ENCODE measurements at regions not wholly inside any gene's neighbourhood (a gene's known extent, or its start where the extent isn't known, plus 50 kb on each side); places are given as distances from the start of the nearest gene placed in this dataset.
"Not testable (repeated sequence)": the region's sequence is repeated elsewhere in the genome, so short reads cannot be mapped to it uniquely, and the experiment has no call there.

DNA sequence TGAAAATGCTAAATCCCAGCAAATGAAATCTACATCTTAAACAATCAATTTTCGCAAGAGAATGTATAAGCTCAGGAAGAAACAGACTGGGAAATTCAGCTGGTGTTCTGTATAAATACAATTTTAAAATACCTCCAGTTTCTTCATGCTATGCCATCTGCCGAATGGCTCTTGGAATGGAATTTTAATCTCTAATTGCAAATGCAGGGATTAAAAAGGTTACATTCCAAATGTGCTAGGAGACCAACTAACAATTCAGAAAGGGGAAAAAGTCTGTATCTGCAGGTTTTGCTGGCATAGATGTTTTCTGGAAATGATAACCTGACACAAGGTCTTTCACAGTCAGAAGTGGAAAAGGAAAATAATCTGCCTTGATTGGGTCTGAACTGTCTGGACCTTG lies 379.7 kb downstream of the MAT2B start:
- Mint-ChIP-seq H3K9me3 (peaks cover 6% of the 10 kb centered on the region), H3K27me3 (no peaks in the 10 kb centered on the region), H3K36me3 (ENCODE audit: low read depth) (no peaks in the 10 kb centered on the region)

DNA sequence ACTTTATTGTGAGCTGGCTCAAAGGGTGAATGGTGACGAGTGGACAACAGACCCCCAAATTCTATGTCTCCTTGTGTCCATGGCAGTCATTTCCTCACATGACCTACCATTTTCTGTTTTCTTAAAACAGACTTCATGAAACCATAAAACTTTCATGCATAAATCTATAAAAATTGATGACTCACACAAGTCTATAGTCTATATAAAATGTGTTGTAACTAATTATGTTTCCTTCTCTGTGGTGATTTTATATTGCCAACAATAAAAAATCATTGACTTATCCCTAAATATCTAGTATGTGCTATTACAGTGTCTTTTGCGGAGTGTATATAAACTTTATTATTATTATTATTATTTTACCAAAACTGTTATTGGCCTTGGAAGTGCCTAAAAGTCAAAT lies 382.4 kb downstream of the MAT2B start:
- Mint-ChIP-seq H3K4me3 (no peak overlapping the region), H3K27ac (no peak overlapping the region), H3K9me3 (peaks cover 6% of the 10 kb centered on the region), H3K4me1 (ENCODE audit: low read depth) (no peaks in the 10 kb centered on the region), H3K27me3 (no peaks in the 10 kb centered on the region), H3K36me3 (ENCODE audit: low read depth) (no peaks in the 10 kb centered on the region)

More for the DNA sequence above, 379.7 kb downstream of the MAT2B start:
- H3K27ac Mint-ChIP-seq, result no peak overlapping the region
- no peak overlapping the region for H3K4me3 Mint-ChIP-seq
- no peaks in the 10 kb centered on the region for H3K4me1 Mint-ChIP-seq (ENCODE audit: low read depth)

DNA sequence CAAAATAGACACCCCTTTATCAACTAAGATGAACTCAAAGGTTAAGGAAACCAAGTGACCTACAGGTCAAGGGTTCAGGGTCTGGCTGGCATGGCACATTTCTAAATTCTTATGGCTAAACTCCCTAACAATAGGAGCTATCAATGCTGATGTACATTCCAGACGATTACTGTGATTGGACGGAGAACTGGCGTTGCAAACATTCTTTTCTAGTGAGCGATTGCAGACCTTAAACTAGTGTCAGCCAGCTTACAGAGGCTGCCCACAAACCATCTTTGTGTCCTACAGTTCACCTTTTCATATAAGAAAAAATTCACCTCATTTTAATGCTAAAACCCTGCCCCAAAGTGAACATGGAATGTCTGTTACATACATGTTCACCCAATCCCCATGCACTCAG lies 382.9 kb downstream of the MAT2B start:
- H3K27ac Mint-ChIP-seq, result no peak overlapping the region
- H3K36me3 Mint-ChIP-seq (ENCODE audit: low read depth), result no peaks in the 10 kb centered on the region
- H3K9me3 Mint-ChIP-seq, result peaks cover 6% of the 10 kb centered on the region
- H3K27me3 Mint-ChIP-seq, result no peaks in the 10 kb centered on the region
- no peak overlapping the region for H3K4me3 Mint-ChIP-seq
- no peaks in the 10 kb centered on the region for H3K4me1 Mint-ChIP-seq (ENCODE audit: low read depth)

GRCh38 chr5:163889369-163889768 lies 383.9 kb downstream of the MAT2B start:
- H3K36me3 Mint-ChIP-seq (ENCODE audit: low read depth), result no peaks in the 10 kb centered on the region
- H3K27me3 Mint-ChIP-seq, result no peaks in the 10 kb centered on the region
- no peaks in the 10 kb centered on the region for H3K4me1 Mint-ChIP-seq (ENCODE audit: low read depth)
- H3K27ac Mint-ChIP-seq, result no peak overlapping the region
- H3K9me3 Mint-ChIP-seq, result peaks cover 6% of the 10 kb centered on the region
- no peak overlapping the region for H3K4me3 Mint-ChIP-seq

GRCh38 chr5:163890261-163890660 lies 384.8 kb downstream of the MAT2B start:
- Mint-ChIP-seq H3K4me3 (no peak overlapping the region), H3K27ac (no peak overlapping the region), H3K36me3 (ENCODE audit: low read depth) (no peaks in the 10 kb centered on the region), H3K4me1 (ENCODE audit: low read depth) (no peaks in the 10 kb centered on the region), H3K9me3 (peaks cover 6% of the 10 kb centered on the region), H3K27me3 (no peaks in the 10 kb centered on the region)

- no peak overlapping the region for H3K27ac Mint-ChIP-seq
- peaks cover 6% of the 10 kb centered on the region for H3K9me3 Mint-ChIP-seq
- no peaks in the 10 kb centered on the region for H3K36me3 Mint-ChIP-seq (ENCODE audit: low read depth)
- no peak overlapping the region for H3K4me3 Mint-ChIP-seq
- peaks cover 2% of the 10 kb centered on the region for H3K4me1 Mint-ChIP-seq (ENCODE audit: low read depth)
- H3K27me3 Mint-ChIP-seq, result no peaks in the 10 kb centered on the region
Observed at GRCh38 chr5:163893281-163893680, 387.9 kb downstream of the MAT2B start.

DNA sequence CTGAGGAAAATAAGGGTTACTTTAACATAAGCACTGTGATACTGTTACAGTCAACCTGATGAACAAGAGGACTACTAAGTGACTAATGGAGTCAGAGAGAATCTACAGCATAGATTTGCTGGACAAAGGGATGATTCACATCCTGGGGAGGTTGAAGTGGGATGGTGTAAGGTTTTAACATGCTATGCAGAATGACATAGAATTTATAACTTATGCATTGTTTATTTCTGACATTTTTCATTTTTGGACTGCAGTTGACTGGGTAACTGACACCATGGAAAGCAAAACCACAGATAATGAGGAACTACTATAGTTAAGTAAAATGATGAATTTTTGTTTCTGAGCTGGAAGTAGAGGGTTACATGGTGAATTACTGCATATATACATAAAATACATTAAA lies 389.2 kb downstream of the MAT2B start:
- Mint-ChIP-seq H3K27ac (no peak overlapping the region), H3K4me3 (no peak overlapping the region), H3K27me3 (no peaks in the 10 kb centered on the region), H3K4me1 (ENCODE audit: low read depth) (peaks cover 6% of the 10 kb centered on the region), H3K36me3 (ENCODE audit: low read depth) (no peaks in the 10 kb centered on the region), H3K9me3 (no peaks in the 10 kb centered on the region)

DNA sequence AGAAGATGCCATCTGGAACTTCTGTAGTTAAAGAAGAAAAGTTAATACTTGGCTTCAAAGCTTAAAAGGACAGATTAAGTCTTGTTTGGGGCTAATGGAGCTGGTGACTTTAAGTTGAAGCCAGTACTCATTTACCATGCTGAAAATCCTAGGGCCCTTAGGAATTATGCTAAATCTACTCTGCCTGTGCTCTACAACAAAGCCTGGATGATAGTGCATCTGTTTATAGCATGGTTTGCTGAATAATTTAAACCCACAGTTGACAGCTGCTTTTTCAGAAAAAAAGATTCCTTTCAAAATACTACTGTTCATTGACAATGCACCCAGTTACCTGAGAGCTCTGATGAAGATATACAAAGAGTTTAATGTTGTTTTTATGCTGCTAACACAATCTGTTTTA lies 393.5 kb downstream of the MAT2B start:
- Mint-ChIP-seq H3K4me3 (no peak overlapping the region), H3K4me1 (ENCODE audit: low read depth) (peaks cover 6% of the 10 kb centered on the region)

DNA sequence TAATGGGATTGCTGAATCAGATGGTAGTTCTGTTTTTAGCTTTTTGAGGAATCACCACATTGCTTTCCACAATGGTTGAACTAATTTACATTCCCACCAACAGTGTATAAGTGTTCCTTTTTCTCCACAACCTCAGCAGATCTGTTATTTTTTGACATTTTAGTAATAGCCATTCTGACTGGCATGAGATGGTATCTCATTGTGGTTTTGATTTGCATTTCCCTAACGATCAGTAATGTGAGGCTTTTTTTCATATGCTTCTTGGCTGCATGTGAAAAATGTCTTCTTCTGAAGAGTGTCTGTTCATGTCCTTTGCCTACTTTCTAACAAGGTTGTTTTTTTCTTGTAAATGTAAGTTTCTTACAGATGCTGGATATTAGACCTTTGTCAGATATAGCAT lies 402.4 kb downstream of the MAT2B start:
- H3K27ac Mint-ChIP-seq; H3K9me3 Mint-ChIP-seq; H3K4me3 Mint-ChIP-seq; H3K27me3 Mint-ChIP-seq; H3K36me3 Mint-ChIP-seq (ENCODE audit: low read depth): not testable (repeated sequence)
- peaks cover 25% of the 10 kb centered on the region for H3K4me1 Mint-ChIP-seq (ENCODE audit: low read depth)

More for the DNA sequence above, 393.5 kb downstream of the MAT2B start:
- no peaks in the 10 kb centered on the region for H3K27me3 Mint-ChIP-seq
- no peak overlapping the region for H3K27ac Mint-ChIP-seq
- peaks cover 8% of the 10 kb centered on the region for H3K9me3 Mint-ChIP-seq
- no peaks in the 10 kb centered on the region for H3K36me3 Mint-ChIP-seq (ENCODE audit: low read depth)

- peaks cover 4% of the 10 kb centered on the region for H3K9me3 Mint-ChIP-seq
- peaks cover 25% of the 10 kb centered on the region for H3K4me1 Mint-ChIP-seq (ENCODE audit: low read depth)
- H3K4me3 Mint-ChIP-seq, result no peak overlapping the region
- H3K36me3 Mint-ChIP-seq (ENCODE audit: low read depth), result no peaks in the 10 kb centered on the region
- H3K27ac Mint-ChIP-seq, result no peak overlapping the region
- no peaks in the 10 kb centered on the region for H3K27me3 Mint-ChIP-seq
Observed at GRCh38 chr5:163908253-163908652, 402.8 kb downstream of the MAT2B start.

GRCh38 chr5:163910226-163910625 lies 404.8 kb downstream of the MAT2B start:
- Mint-ChIP-seq H3K27me3 (no peaks in the 10 kb centered on the region), H3K4me3 (no peak overlapping the region), H3K36me3 (ENCODE audit: low read depth) (no peaks in the 10 kb centered on the region), H3K4me1 (ENCODE audit: low read depth) (peaks cover 25% of the 10 kb centered on the region), H3K9me3 (peaks cover 4% of the 10 kb centered on the region), H3K27ac (no peak overlapping the region)

DNA sequence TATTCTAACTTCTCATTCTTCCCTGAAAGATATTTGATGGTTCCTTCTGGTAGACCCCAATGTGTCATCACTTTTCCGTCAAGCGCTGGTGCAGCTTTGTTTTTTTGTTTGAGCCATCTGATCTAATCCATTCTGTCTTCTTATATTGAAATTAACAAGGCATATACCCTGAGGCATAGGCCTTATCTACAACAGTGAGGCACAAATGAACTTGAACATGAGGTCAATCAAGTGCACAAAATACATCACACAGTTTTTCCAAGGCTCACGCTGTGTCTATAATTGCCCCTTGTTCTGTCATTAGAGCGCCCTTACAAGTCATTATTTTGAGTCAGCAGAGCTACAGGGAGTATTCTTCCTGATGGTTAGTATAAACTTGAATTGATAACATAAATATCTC lies 406.6 kb downstream of the MAT2B start:
- H3K4me1 Mint-ChIP-seq (ENCODE audit: low read depth), result peaks cover 38% of the 10 kb centered on the region
- no peaks in the 10 kb centered on the region for H3K36me3 Mint-ChIP-seq (ENCODE audit: low read depth)
- no peak overlapping the region for H3K4me3 Mint-ChIP-seq
- H3K27me3 Mint-ChIP-seq, result no peaks in the 10 kb centered on the region
- H3K27ac Mint-ChIP-seq, result no peak overlapping the region
- peaks cover 4% of the 10 kb centered on the region for H3K9me3 Mint-ChIP-seq

- Mint-ChIP-seq H3K27me3 (no peaks in the 10 kb centered on the region), H3K4me3 (no peak overlapping the region), H3K36me3 (ENCODE audit: low read depth) (no peaks in the 10 kb centered on the region), H3K9me3 (no peaks in the 10 kb centered on the region), H3K4me1 (ENCODE audit: low read depth) (peaks cover 25% of the 10 kb centered on the region), H3K27ac (no peak overlapping the region)
Observed at GRCh38 chr5:163913548-163913947, 408.1 kb downstream of the MAT2B start.

- Mint-ChIP-seq H3K36me3 (ENCODE audit: low read depth) (no peaks in the 10 kb centered on the region), H3K9me3 (no peaks in the 10 kb centered on the region), H3K27me3 (no peaks in the 10 kb centered on the region), H3K4me3 (no peak overlapping the region), H3K27ac (no peak overlapping the region), H3K4me1 (ENCODE audit: low read depth) (peaks cover 14% of the 10 kb centered on the region)
Observed at GRCh38 chr5:163914910-163915309, 409.5 kb downstream of the MAT2B start.

DNA sequence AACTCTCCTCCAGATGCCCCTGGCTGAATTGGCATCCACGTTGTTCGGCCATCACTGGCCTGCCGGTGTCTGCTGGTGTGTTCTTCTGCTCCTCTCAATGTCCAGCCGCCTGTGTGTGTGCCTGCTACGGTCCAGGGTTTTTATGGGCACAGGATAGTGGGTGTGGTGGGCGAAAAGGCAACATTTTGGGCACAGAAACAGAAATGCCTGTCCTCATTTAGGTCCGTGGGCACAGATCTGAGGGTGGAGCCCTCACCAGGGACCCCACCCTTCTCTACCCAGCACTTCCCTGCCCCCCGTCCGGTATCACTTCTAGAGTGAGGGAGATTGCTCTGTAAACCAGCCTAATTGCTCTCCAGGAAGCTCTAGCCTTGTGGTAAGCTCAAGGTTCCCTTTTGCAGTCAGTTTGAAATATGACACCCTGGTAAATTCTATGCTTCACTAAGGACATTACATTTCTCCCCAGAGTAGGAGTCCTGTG lies 410.1 kb downstream of the MAT2B start:
- Mint-ChIP-seq H3K36me3 (ENCODE audit: low read depth) (no peaks in the 10 kb centered on the region), H3K4me3 (peak overlapping the region; percentile 27), H3K9me3 (no peaks in the 10 kb centered on the region), H3K27me3 (no peaks in the 10 kb centered on the region), H3K4me1 (ENCODE audit: low read depth) (peaks cover 14% of the 10 kb centered on the region), H3K27ac (peak overlapping the region; percentile 15)

GRCh38 chr5:163916376-163916775 lies 411.0 kb downstream of the MAT2B start:
- Mint-ChIP-seq H3K9me3 (no peaks in the 10 kb centered on the region), H3K36me3 (ENCODE audit: low read depth) (no peaks in the 10 kb centered on the region), H3K4me3 (no peak overlapping the region), H3K4me1 (ENCODE audit: low read depth) (peaks cover 14% of the 10 kb centered on the region), H3K27ac (no peak overlapping the region), H3K27me3 (no peaks in the 10 kb centered on the region)
